ENCODE measurements at regions not wholly inside any gene's neighbourhood (a gene's known extent, or its start where the extent isn't known, plus 50 kb on each side); places are given as distances from the start of the nearest gene placed in this dataset.

DNA sequence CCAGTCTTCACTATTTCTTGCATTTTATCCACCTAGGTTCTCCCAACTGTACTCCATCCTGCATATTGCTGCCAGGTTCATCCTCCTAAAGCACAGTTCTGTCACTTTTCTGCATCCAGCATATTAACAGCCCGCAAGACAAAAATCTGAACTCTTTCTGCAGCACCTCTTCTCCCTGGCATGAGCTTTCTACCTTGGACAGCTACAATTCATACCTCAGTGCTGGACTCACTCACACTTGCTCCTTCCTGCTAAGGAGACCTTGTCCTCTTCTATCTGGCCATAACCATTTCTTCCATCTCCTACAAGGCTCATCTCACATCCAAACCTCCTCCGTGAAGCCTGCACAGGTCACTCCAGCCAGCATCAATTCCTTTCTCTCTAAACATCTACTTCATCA, 170.1 kb upstream of the GRIP1 start:
- no peak overlapping the region for H3K4me2 ChIP-seq (ENCODE audit: insufficient read depth, low read length)
- no peaks in the 10 kb centered on the region for H3K36me3 ChIP-seq (ENCODE audit: control insufficient read depth, insufficient read depth, low read length)
- H3K79me2 ChIP-seq (ENCODE audit: control insufficient read depth, insufficient read depth, low read length): no peaks in the 10 kb centered on the region
- no peak overlapping the region for H3K9ac ChIP-seq (ENCODE audit: insufficient read depth in 1 of 2, low read depth in 2 of 2, low read length in 2 of 2)
- POLR2A ChIA-PET: no interaction called here
- no peak overlapping the region for H2AFZ ChIP-seq (ENCODE audit: low read depth, low read length)
- DNase-seq (ENCODE audit: extremely low read depth in 1 of 4, low spot score in 3 of 4) (no peak), FAIRE-seq (no peak), ATAC-seq (no peak)
- no peaks in the 10 kb centered on the region for H3K9me3 ChIP-seq (replicated peaks; ENCODE audit: control insufficient read depth, insufficient read depth, low read depth, low read length)
- no peaks in the 10 kb centered on the region for H4K20me1 ChIP-seq (replicated peaks; ENCODE audit: control insufficient read depth, insufficient read depth, low read length)
- H3K27ac ChIP-seq (ENCODE audit: extremely low read depth, low read depth, low read length): no peak overlapping the region
- in situ Hi-C loops (cut with MboI) (no loop called here), intact Hi-C loops (cut with micrococcal nuclease) (no loop called here)
- WGBS (ENCODE audit: insufficient coverage, low coverage, missing lambda C conversion rate): 10% methylated on average over 2 of the region's 2 CpGs
- CTCF ChIA-PET (ENCODE audit: low intra/inter-chr PET ratio): no interaction called here
- H3K9me1 ChIP-seq (ENCODE audit: control insufficient read depth, insufficient read depth, low read length): no peaks in the 10 kb centered on the region
- no peaks in the 10 kb centered on the region for H3K4me1 ChIP-seq (replicated peaks in 1 of 2; ENCODE audit: control insufficient read depth in 2 of 2, insufficient read depth in 2 of 2, low read length in 2 of 2)
- H3K4me3 ChIP-seq: no peak overlapping the region
- H3K27me3 ChIP-seq (ENCODE audit: control insufficient read depth in 2 of 2, insufficient read depth in 2 of 2, low read length in 2 of 2): no peaks in the 10 kb centered on the region
- BruUV-seq (replicated peaks): no TSS peak
- TF ChIP-seq HNRNPUL1 (IDR thresholded peaks at IDR 0.05; ENCODE audit: low read length) (no peak), ETV1 (tag; conservative IDR thresholded peaks at IDR 0.05; ENCODE audit: low read depth) (no peak), ZNF318 (IDR thresholded peaks at IDR 0.05; ENCODE audit: borderline replicate concordance in 1 of 2, low read depth in 1 of 2) (no peak)
- TF ChIP-seq, protein P1, sequence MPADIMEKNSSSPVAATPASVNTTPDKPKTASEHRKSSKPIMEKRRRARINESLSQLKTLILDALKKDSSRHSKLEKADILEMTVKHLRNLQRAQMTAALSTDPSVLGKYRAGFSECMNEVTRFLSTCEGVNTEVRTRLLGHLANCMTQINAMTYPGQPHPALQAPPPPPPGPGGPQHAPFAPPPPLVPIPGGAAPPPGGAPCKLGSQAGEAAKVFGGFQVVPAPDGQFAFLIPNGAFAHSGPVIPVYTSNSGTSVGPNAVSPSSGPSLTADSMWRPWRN (IDR thresholded peaks at IDR 0.05; ENCODE audit: low read depth): no peak
- TF ChIP-seq, protein P2, sequence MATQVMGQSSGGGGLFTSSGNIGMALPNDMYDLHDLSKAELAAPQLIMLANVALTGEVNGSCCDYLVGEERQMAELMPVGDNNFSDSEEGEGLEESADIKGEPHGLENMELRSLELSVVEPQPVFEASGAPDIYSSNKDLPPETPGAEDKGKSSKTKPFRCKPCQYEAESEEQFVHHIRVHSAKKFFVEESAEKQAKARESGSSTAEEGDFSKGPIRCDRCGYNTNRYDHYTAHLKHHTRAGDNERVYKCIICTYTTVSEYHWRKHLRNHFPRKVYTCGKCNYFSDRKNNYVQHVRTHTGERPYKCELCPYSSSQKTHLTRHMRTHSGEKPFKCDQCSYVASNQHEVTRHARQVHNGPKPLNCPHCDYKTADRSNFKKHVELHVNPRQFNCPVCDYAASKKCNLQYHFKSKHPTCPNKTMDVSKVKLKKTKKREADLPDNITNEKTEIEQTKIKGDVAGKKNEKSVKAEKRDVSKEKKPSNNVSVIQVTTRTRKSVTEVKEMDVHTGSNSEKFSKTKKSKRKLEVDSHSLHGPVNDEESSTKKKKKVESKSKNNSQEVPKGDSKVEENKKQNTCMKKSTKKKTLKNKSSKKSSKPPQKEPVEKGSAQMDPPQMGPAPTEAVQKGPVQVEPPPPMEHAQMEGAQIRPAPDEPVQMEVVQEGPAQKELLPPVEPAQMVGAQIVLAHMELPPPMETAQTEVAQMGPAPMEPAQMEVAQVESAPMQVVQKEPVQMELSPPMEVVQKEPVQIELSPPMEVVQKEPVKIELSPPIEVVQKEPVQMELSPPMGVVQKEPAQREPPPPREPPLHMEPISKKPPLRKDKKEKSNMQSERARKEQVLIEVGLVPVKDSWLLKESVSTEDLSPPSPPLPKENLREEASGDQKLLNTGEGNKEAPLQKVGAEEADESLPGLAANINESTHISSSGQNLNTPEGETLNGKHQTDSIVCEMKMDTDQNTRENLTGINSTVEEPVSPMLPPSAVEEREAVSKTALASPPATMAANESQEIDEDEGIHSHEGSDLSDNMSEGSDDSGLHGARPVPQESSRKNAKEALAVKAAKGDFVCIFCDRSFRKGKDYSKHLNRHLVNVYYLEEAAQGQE (IDR thresholded peaks at IDR 0.05; ENCODE audit: borderline replicate concordance): peak; percentile 37
- TF ChIP-seq, protein P2 (CRISPR knock-in tag; IDR thresholded peaks at IDR 0.05; ENCODE audit: low read depth): no peak

All from K562 (cell line).